NB4 (cell line): ENCODE measurements at regions not wholly inside any gene's neighbourhood (a gene's known extent, or its start where the extent isn't known, plus 50 kb on each side); places are given as distances from the start of the nearest gene placed in this dataset.

Experiments
- MYC ChIP-seq: IDR thresholded peaks from 2 replicates; pipeline ENCODE4 v1.6.1; 2011; ENCODE audit warnings: low read depth, low read length
- POLR2A ChIP-seq: IDR thresholded peaks from 2 replicates; pipeline ENCODE4 v1.6.1; 2011; ENCODE audit warnings: mild to moderate bottlenecking; ENCODE audit not compliant: insufficient read length; ENCODE audit errors: extremely low read depth
- TF ChIP-seq, protein P1 (sequence below): IDR thresholded peaks from 2 replicates; pipeline ENCODE4 v1.6.1; 2011; ENCODE audit warnings: low read depth, low read length
- TF ChIP-seq, protein P2 (sequence below): IDR thresholded peaks from one replicate; pipeline ENCODE4 v1.5.1; 2012; ENCODE audit warnings: low read depth, low read length

DNA sequence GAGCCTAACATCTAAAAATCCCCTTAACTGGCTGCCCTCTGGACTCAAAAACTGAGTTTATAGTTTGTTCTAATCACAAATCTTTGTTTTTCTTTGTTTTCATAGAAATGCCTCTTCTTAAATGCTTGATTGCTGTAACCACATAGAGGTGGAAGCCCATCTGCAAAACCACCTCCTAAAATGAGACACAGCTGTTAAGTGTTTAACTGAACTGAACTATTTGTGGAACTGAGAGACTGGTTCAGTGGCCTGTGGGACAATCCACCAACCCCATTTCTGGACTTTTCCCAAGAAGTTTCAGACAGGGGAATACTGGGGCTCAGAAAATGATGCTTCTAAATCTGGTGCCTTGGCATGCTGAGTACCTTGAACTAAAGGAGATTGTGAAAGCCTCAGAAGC lies 50.9 kb upstream of the TM9SF2 start:
- TF ChIP-seq POLR2A = no peak
- TF ChIP-seq, protein P1, sequence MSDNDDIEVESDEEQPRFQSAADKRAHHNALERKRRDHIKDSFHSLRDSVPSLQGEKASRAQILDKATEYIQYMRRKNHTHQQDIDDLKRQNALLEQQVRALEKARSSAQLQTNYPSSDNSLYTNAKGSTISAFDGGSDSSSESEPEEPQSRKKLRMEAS = no peak
- TF ChIP-seq, protein P2, sequence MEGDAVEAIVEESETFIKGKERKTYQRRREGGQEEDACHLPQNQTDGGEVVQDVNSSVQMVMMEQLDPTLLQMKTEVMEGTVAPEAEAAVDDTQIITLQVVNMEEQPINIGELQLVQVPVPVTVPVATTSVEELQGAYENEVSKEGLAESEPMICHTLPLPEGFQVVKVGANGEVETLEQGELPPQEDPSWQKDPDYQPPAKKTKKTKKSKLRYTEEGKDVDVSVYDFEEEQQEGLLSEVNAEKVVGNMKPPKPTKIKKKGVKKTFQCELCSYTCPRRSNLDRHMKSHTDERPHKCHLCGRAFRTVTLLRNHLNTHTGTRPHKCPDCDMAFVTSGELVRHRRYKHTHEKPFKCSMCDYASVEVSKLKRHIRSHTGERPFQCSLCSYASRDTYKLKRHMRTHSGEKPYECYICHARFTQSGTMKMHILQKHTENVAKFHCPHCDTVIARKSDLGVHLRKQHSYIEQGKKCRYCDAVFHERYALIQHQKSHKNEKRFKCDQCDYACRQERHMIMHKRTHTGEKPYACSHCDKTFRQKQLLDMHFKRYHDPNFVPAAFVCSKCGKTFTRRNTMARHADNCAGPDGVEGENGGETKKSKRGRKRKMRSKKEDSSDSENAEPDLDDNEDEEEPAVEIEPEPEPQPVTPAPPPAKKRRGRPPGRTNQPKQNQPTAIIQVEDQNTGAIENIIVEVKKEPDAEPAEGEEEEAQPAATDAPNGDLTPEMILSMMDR = no peak
- no peak for TF ChIP-seq MYC
